NCI-H774 (cell line): ENCODE measurements at regions not wholly inside any gene's neighbourhood (a gene's known extent, or its start where the extent isn't known, plus 50 kb on each side); places are given as distances from the start of the nearest gene placed in this dataset.
"Not testable (repeated sequence)": the region's sequence is repeated elsewhere in the genome, so short reads cannot be mapped to it uniquely, and the experiment has no call there.

ENCODE experiments used
- DNase-seq: peaks from one replicate; lab custom pipeline; 2025; lab: John Stamatoyannopoulos, UW

DNA sequence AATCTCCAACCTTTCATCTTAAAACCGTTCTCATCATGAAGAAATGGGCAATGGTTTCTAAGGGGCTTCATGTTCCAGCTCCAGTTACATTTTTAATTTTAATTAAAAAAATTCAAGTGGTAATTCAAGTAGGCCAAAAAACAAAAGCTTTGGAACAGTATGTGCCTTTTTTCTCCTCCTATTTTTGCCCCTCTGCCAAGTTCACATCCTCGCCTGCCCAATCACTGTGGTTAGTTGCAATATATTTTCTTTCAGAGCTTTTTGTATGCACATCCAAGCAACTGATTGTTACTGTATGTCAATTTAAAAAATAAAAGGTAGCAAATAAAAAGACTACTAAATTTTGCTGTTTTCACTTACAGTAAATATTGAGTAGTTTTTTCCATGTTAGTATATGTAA, 99.8 kb upstream of the B3GAT2 start:
- no peak for DNase-seq

DNA sequence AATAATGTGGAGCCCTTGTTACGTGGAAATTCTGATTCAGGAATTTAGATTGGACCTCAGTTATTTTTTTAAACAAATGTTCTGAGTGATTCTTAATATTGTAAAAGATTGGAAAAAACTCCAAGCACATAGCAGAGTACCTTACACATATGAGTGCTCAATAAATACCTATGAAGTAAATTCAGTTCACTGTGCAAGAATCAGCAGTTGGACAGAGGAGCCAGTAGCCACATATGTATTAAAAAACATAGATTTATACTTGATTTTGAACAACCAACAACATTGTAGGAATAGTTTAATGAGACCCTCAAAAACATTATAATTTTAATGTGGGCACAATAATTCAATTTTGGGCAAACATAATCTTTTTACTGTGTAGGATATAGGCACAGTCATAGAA, 109.3 kb upstream of the B3GAT2 start:
- DNase-seq: no peak

DNA sequence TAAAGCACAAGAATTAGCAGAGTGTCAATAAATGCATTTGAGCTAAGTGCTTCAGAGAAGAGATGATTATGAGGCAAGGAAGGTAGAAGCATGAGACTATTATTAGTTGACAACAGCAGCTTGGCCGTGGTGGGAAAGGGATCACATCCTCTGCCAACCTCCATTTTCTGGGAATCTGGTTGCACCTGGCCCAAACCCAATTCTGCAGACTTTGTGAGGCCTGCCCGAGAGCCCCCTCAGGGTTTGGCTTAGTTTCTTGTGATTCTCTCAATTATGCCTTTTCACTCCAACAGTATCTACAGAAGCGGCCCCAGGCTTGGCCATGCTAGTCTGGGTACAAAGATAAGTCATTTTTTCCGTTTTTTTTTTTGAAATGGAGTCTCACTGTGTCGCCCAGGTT, 111.0 kb upstream of the B3GAT2 start:
- no peak for DNase-seq

DNA sequence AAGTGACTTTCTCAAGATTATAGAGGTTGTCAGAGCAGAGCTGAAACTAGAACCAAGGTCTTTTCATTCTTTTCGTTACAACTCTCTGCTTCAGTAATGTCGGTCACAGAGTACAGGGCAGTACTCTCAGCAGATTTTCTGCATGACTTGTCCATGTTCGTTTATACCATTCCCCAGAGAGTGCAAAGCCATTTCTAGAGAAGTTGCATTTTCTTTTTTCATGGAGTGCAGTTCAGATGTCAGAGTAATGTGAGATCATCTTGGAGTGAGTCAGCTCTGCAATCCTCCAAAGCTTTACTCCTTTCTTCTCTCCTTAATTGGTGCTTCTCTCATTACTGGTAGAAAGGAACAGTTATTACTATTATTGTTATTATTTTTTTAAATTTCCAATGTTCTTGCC, 115.6 kb upstream of the B3GAT2 start:
- DNase-seq: no peak

GRCh38 chr6:71077655-71078054, 120.8 kb upstream of the B3GAT2 start:
- DNase-seq: no peak

GRCh38 chr6:71079677-71080076, 122.8 kb upstream of the B3GAT2 start:
- no peak for DNase-seq

DNA sequence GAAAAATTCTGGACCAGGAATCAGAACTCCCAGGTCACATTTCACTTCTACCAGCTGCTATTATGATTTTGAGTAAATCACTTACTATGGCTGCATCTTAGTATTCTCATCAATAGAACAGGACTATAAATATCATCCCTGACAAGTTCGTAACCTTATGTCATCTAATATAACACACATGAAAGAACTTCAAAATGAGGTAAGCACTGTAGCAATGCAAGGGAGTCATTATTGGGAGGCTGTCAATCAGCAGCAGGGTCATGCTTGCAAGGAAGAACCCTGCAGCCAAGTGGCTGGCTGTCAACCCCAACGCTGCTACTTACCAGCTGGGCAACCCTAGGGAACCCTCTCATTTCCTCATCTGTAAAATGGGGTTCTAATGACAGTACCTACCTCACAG, 123.3 kb upstream of the B3GAT2 start:
- no peak for DNase-seq

DNA sequence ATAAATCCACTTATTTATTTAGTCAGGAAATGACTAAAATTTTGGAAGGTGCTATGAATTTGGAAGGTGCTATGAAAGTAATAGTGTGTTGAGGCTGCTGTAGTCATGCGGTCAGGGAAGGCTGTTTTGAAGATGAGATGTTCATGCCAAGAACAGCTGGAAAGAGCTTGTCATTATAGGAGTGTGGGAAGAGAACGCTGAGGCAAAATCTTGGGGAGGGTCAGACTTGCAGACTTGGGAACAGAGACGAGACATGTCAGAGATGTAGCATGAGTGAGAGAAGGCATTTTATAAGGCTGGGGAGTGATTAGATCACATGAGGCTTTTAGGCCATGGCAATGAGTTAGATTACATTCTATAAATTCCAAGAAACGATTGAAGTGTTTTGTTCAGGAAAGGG, 124.0 kb upstream of the B3GAT2 start:
- DNase-seq: no peak

- no peak for DNase-seq
Observed at GRCh38 chr6:71082033-71082650, 125.3 kb upstream of the B3GAT2 start.

- DNase-seq: no peak
Observed at GRCh38 chr6:71083308-71083820, 126.5 kb upstream of the B3GAT2 start.

- no peak for DNase-seq
Observed at GRCh38 chr6:71088166-71088565, 131.3 kb upstream of the B3GAT2 start.

- DNase-seq: no peak
Observed at GRCh38 chr6:71090217-71090616, 133.4 kb upstream of the B3GAT2 start.

DNA sequence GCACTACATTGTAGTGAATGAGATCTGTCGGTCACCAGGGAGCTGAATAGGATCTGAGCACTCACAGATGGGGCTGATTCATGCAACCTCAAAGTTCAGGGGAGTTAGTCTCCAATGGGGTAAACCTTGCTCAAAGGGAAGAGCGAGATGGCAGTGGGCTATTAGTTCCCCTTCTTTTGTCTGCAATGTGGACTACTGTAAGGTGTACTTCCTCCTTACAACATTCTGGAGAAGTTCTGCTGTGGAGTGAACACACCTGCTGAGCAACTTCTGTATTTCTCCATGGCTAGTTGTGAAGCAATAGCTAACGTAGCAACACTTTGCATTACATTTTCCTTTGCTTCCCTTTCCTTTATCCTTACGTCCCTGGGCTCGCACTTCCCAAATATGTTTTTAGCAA, 134.3 kb upstream of the B3GAT2 start:
- DNase-seq: no peak

GRCh38 chr6:71091956-71092355, 135.1 kb upstream of the B3GAT2 start:
- DNase-seq: no peak

DNA sequence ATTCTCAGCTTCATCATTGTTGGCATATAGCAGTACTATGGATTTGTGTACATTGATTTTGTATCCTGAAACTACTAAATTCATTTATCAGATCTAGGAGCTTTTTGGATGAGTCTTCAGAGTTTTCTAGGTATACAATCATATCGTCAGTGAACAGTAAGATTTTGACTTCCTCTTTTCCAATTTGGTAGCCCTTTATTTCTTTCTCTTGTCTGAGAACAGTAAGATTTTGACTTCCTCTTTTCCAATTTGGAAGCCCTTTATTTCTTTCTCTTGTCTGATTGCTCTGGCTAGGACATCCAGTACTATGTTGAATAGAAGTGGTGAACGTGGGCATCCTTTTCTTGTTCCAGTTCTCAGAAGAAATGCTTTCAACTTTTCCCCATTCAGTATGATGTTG, 140.4 kb upstream of the B3GAT2 start:
- not testable (repeated sequence) for DNase-seq

DNA sequence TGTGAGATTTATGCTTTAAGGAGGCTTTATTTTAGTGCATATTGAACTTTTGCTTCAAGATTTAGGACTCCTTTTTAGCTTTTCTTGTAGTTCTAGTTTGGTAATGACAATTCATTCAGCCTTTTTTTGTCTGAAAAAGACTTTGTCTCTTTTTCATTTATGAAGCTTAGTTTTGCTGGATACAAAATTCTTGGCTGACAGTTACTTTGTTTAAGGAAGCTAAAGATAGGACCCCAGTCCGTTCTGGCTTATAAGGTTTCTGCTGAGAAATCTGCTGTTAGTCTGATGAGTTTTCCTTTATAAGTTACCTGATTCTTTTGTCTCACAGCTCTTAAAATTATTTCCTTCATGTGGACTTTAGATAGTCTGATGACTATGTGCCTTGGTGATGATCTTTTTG, 142.8 kb upstream of the B3GAT2 start:
- no peak for DNase-seq

GRCh38 chr6:71103130-71103529, 146.3 kb upstream of the B3GAT2 start:
- DNase-seq: no peak

DNA sequence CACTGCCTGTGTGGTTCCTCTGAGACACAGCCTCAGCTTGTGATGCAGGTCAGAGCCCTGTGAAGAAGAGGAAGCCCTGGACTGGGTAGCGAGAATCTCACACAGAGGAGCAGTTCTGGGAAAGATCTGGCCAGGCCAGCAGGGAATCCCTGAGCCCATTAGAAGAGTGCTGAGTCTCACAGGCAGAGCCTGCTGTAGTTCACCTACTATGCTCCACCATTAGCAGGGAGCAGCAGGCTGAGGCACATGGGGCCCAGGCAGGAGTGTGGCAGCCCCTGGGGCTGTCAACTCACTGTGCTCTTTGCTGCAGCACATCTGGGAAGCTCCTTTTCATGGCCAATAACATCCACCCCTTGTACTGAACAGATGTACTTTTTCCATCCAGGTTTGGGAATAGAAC, 146.8 kb upstream of the B3GAT2 start:
- DNase-seq: no peak

DNA sequence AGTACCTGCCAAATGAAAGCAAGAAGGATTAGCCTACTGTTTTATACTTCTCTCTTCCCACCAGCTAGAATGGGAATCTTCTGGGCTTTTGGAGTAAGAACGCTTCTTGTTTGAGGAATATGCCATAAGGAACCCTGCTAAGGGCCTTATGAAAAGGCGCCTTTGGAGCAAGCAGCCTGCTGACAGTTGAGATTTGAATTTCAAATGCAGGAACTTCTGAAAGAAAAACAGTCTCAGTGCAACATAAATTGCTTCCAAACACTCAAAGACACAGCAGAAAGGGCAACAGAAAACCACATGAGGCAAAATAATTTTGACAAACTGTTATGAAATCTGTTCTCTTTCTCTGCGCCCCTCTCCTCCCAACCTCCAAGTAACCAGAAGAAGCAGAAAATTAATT, 149.4 kb upstream of the B3GAT2 start:
- DNase-seq: no peak

- DNase-seq: peak; percentile 38
Observed at GRCh38 chr6:71107911-71108420, 151.1 kb upstream of the B3GAT2 start.

DNA sequence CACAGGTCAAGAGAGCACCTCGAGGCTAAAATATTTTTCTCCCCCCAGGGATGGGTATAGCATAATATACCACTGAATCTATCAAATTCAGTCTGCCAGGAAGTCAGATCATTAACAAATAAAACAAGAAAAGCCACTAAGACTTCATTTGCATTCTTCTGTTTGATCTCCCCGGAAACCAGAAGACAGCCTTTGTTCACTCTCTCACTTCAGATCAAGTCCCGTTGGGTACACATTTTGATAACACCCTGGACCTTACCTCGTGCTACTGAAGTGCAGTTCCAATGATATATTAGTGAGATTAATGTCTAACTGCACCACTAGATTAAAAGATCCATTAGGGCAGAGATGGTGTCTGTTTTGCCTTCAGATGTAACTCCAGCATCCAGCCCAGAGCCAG, 157.7 kb upstream of the B3GAT2 start:
- no peak for DNase-seq

- DNase-seq: no peak
Observed at GRCh38 chr6:71114986-71115385, 158.1 kb upstream of the B3GAT2 start.

GRCh38 chr6:71119560-71119959, 162.7 kb upstream of the B3GAT2 start:
- DNase-seq: no peak

- DNase-seq: no peak
Observed at GRCh38 chr6:71123051-71123450, 165.6 kb upstream of the OGFRL1 start.
